H9 (cell line): ENCODE measurements at regions not wholly inside any gene's neighbourhood (a gene's known extent, or its start where the extent isn't known, plus 50 kb on each side); places are given as distances from the start of the nearest gene placed in this dataset.

Source experiments
- DNase-seq: peaks from one replicate; pipeline ENCODE4 v3.0.0-alpha.2; 2017
- H2AFZ ChIP-seq: one replicate; pipeline ENCODE4 v1.6.1; 2013; ENCODE audit warnings: mild to moderate bottlenecking, low read length, control low read depth, moderate library complexity
- H2AK5ac ChIP-seq: 2 replicates; pipeline ENCODE4 v1.6.1; 2013; ENCODE audit warnings: low read length, control low read depth, mixed read lengths; ENCODE audit not compliant: insufficient read length
- H2BK120ac ChIP-seq: one replicate; pipeline ENCODE4 v1.6.1; 2013; ENCODE audit warnings: low read depth, mild to moderate bottlenecking, low read length, control low read depth, inconsistent platforms; ENCODE audit not compliant: poor library complexity, severe bottlenecking
- H2BK12ac ChIP-seq: 2 replicates; pipeline ENCODE4 v1.6.1; 2013; ENCODE audit warnings: low read length, control low read depth, mixed read lengths, low read depth; ENCODE audit not compliant: insufficient read length
- H2BK15ac ChIP-seq: 2 replicates; pipeline ENCODE4 v1.6.1; 2013; ENCODE audit warnings: low read depth, low read length, control low read depth
- H2BK20ac ChIP-seq: one replicate; pipeline ENCODE4 v1.6.1; 2013; ENCODE audit warnings: low read depth, mild to moderate bottlenecking, low read length, control low read depth, inconsistent platforms; ENCODE audit not compliant: poor library complexity, severe bottlenecking
- H2BK5ac ChIP-seq: 2 replicates; pipeline ENCODE4 v1.6.1; 2013; ENCODE audit warnings: low read length, control low read depth, mixed read lengths; ENCODE audit not compliant: insufficient read length
- H3K14ac ChIP-seq: 2 replicates; pipeline ENCODE4 v1.6.1; 2013; ENCODE audit warnings: low read length, control low read depth; ENCODE audit not compliant: insufficient read depth
- H3K18ac ChIP-seq: 2 replicates; pipeline ENCODE4 v1.6.1; 2013; ENCODE audit warnings: low read depth, mild to moderate bottlenecking, mixed read lengths, low read length, control low read depth; ENCODE audit not compliant: insufficient read length
- H3K23ac ChIP-seq: 2 replicates; pipeline ENCODE4 v1.6.1; 2013; ENCODE audit warnings: low read length, control low read depth, mixed read lengths, low read depth; ENCODE audit not compliant: insufficient read length
- H3K23me2 ChIP-seq: 2 replicates; pipeline ENCODE4 v1.6.1; 2013; ENCODE audit warnings: low read depth, mild to moderate bottlenecking, mixed read lengths, low read length, control low read depth; ENCODE audit not compliant: insufficient read length, poor library complexity, severe bottlenecking
- H3K27ac ChIP-seq: 2 replicates; pipeline ENCODE4 v1.5.1; 2013; ENCODE audit warnings: low read length, control low read depth, mixed read lengths, low read depth; ENCODE audit not compliant: insufficient read length
- H3K27me3 ChIP-seq: 2 replicates; pipeline ENCODE4 v1.6.1; 2013; ENCODE audit warnings: low read length, control low read depth, inconsistent platforms; ENCODE audit not compliant: insufficient read depth
- H3K4ac ChIP-seq: 2 replicates; pipeline ENCODE4 v1.6.1; 2013; ENCODE audit warnings: low read depth, mild to moderate bottlenecking, control low read depth, inconsistent platforms, low read length, moderate library complexity
- H3K4me1 ChIP-seq: 2 replicates; pipeline ENCODE4 v1.6.1; 2013; ENCODE audit warnings: low read length, control low read depth, inconsistent platforms; ENCODE audit not compliant: insufficient read depth
- H3K4me2 ChIP-seq: 2 replicates; pipeline ENCODE4 v1.6.1; 2013; ENCODE audit warnings: low read length, control low read depth, mixed read lengths; ENCODE audit not compliant: insufficient read length, insufficient read depth
- H3K56ac ChIP-seq: 2 replicates; pipeline ENCODE4 v1.6.1; 2013; ENCODE audit warnings: low read depth, mild to moderate bottlenecking, mixed read lengths, low read length, control low read depth; ENCODE audit not compliant: insufficient read length
- H3K79me1 ChIP-seq: 2 replicates; pipeline ENCODE4 v1.6.1; 2013; ENCODE audit warnings: low read depth, mild to moderate bottlenecking, moderate library complexity, low read length, control low read depth, inconsistent platforms; ENCODE audit not compliant: insufficient read depth, poor library complexity, severe bottlenecking
- H3K79me2 ChIP-seq: 2 replicates; pipeline ENCODE4 v1.6.1; 2013; ENCODE audit warnings: low read length, control low read depth, inconsistent platforms; ENCODE audit not compliant: insufficient read depth
- H3K9ac ChIP-seq: 2 replicates; pipeline ENCODE4 v1.6.1; 2013; ENCODE audit warnings: low read length, control low read depth, mixed read lengths; ENCODE audit not compliant: insufficient read length; ENCODE audit errors: extremely low read depth
- H3K9me3 ChIP-seq: one replicate; pipeline ENCODE4 v1.6.1; 2013; ENCODE audit warnings: low read depth, low read length, inconsistent platforms; ENCODE audit not compliant: control insufficient read depth
- H3T11ph ChIP-seq: one replicate; pipeline ENCODE4 v1.6.1; 2013; ENCODE audit warnings: mild to moderate bottlenecking, low read length, control low read depth, inconsistent platforms
- H4K20me1 ChIP-seq: one replicate; pipeline ENCODE4 v1.6.1; 2013; ENCODE audit not compliant: control insufficient read depth, insufficient read length, insufficient read depth
- H4K5ac ChIP-seq: 2 replicates; pipeline ENCODE4 v1.6.1; 2013; ENCODE audit warnings: low read depth, mild to moderate bottlenecking, mixed read lengths, low read length, control low read depth; ENCODE audit not compliant: insufficient read length
- H4K8ac ChIP-seq: replicated peaks from 2 replicates; pipeline ENCODE4 v1.6.1; 2013; ENCODE audit warnings: low read length, control low read depth, mixed read lengths, low read depth; ENCODE audit not compliant: insufficient read length
- H4K91ac ChIP-seq: 2 replicates; pipeline ENCODE4 v1.6.1; 2013; ENCODE audit warnings: low read depth, mild to moderate bottlenecking, moderate library complexity, mixed read lengths, low read length, control low read depth; ENCODE audit not compliant: insufficient read length
- H3K27ac Mint-ChIP-seq, 3 experiments: 2 replicates in 2 of 3; 3 replicates in 1 of 3; pipeline ENCODE4 v1.8.0; 2020 to 2021; ENCODE audit warnings: mixed read lengths in 3 of 3, mild to moderate bottlenecking in 1 of 3, moderate library complexity in 1 of 3
- H3K27me3 Mint-ChIP-seq: 2 replicates; pipeline ENCODE4 v1.8.0; 2021; ENCODE audit warnings: low read depth, mild to moderate bottlenecking, moderate library complexity, mixed read lengths
- H3K36me3 Mint-ChIP-seq, 3 experiments: 2 replicates in 2 of 3; 3 replicates in 1 of 3; pipeline ENCODE4 v1.8.0; 2020 to 2021; ENCODE audit warnings: low read depth in 3 of 3, mixed read lengths in 3 of 3; ENCODE audit not compliant: insufficient read depth in 1 of 3
- H3K4me1 Mint-ChIP-seq, 2 experiments: 2 replicates each; pipeline ENCODE4 v1.8.0; 2020; ENCODE audit warnings: mixed read lengths in 2 of 2
- H3K4me3 Mint-ChIP-seq, 2 experiments: 2 replicates in 1 of 2; 3 replicates in 1 of 2; pipeline ENCODE4 v1.8.0; 2020 to 2021; ENCODE audit warnings: mild to moderate bottlenecking in 2 of 2, mixed read lengths in 2 of 2, moderate library complexity in 1 of 2
- H3K9me3 Mint-ChIP-seq, 2 experiments: 2 replicates in 1 of 2; 3 replicates in 1 of 2; pipeline ENCODE4 v1.8.0; 2020; ENCODE audit warnings: mild to moderate bottlenecking in 2 of 2, mixed read lengths in 2 of 2, moderate library complexity in 1 of 2
- CTCF ChIP-seq: fragments of 200-600 bp; sonication (generic); conservative IDR thresholded peaks from 3 replicates; pipeline ENCODE4 v1.8.0; 2021; ENCODE audit warnings: antibody characterized with exemption, mild to moderate bottlenecking
- WGBS: extraction: QIAGEN DNeasy Blood & Tissue Kit; methylation state at CpG from one replicate; pipeline ENCODE4 v1.1.7; 2013; ENCODE audit warnings: missing lambda C conversion rate, low lambda C conversion rate, mixed read lengths; ENCODE audit not compliant: insufficient read length; ENCODE audit errors: extremely low coverage; 5-methylcytosine and 5-hydroxymethylcytosine counted together

GRCh38 chr2:123451542-123451941 lies 573.5 kb upstream of the CNTNAP5 start:
- H3K4me2 ChIP-seq = no peak overlapping the region
- no peak overlapping the region for H2BK20ac ChIP-seq
- H3K36me3 Mint-ChIP-seq = no peaks in the 10 kb centered on the region
- no peaks in the 10 kb centered on the region for H3K79me2 ChIP-seq
- no peaks in the 10 kb centered on the region for H3K79me1 ChIP-seq
- no peak overlapping the region for H3K27ac ChIP-seq
- H2BK120ac ChIP-seq = no peak overlapping the region
- H4K5ac ChIP-seq = no peak overlapping the region
- no peak overlapping the region for H2BK5ac ChIP-seq
- H3K27me3 Mint-ChIP-seq = no peaks in the 10 kb centered on the region
- H3K9me3 ChIP-seq = no peaks in the 10 kb centered on the region
- H3K56ac ChIP-seq = no peak overlapping the region
- H3K14ac ChIP-seq = no peak overlapping the region
- no peak overlapping the region for H4K8ac ChIP-seq
- no peaks in the 10 kb centered on the region for H3K27me3 ChIP-seq
- no peaks in the 10 kb centered on the region for H3K23me2 ChIP-seq
- no peak overlapping the region for H3T11ph ChIP-seq
- H3K27ac Mint-ChIP-seq = no peak overlapping the region
- no peak for DNase-seq
- no peak overlapping the region for H3K4me3 Mint-ChIP-seq
- H4K20me1 ChIP-seq = no peaks in the 10 kb centered on the region
- H4K91ac ChIP-seq = no peak overlapping the region
- H3K4me1 Mint-ChIP-seq = no peaks in the 10 kb centered on the region
- H3K18ac ChIP-seq = no peak overlapping the region
- H2AFZ ChIP-seq = no peak overlapping the region
- H2BK15ac ChIP-seq = no peak overlapping the region
- no CpG with 5 or more reads among the region's 4 CpGs for WGBS
- no peak overlapping the region for H2BK12ac ChIP-seq
- no peak overlapping the region for H3K4ac ChIP-seq
- H3K9me3 Mint-ChIP-seq = 0 out of 5 replicates have a peak, but pooled peaks cover 0 to 4% of the 10 kb centered on the region in 2 experiments
- no peak overlapping the region for H2AK5ac ChIP-seq
- TF ChIP-seq CTCF = no peak
- H3K4me1 ChIP-seq = no peaks in the 10 kb centered on the region
- no peak overlapping the region for H3K9ac ChIP-seq
- H3K23ac ChIP-seq = no peak overlapping the region
